ENCODE measurements at regions not wholly inside any gene's neighbourhood (a gene's known extent, or its start where the extent isn't known, plus 50 kb on each side); places are given as distances from the start of the nearest gene placed in this dataset.

GRCh38 chr2:105610576-105611332 is 134.0 kb upstream of the NCK2 start:
- Histone ChIP-seq H3K36me3 (ENCODE audit: control insufficient read depth, insufficient read depth, low read length) (no peaks in the 10 kb centered on the region), H3K27ac (ENCODE audit: low read depth, low read length) (no peak overlapping the region), H3K4me3 (ENCODE audit: low read length) (no peak overlapping the region)

GRCh38 chr2:105609746-105610402 is 134.8 kb upstream of the NCK2 start:
- Histone ChIP-seq H3K4me3 (ENCODE audit: low read length) (no peak overlapping the region), H3K27me3 (ENCODE audit: control insufficient read depth, insufficient read depth, low read length) (no peaks in the 10 kb centered on the region), H3K4me1 (ENCODE audit: control insufficient read depth, insufficient read depth, low read length) (no peaks in the 10 kb centered on the region), H3K9ac (ENCODE audit: low read length) (no peak overlapping the region), H3K36me3 (ENCODE audit: control insufficient read depth, insufficient read depth, low read length) (no peaks in the 10 kb centered on the region), H3K27ac (ENCODE audit: low read depth, low read length) (no peak overlapping the region)

More at GRCh38 chr2:105610576-105611332, 134.0 kb upstream of the NCK2 start:
- no peaks in the 10 kb centered on the region for H3K4me1 ChIP-seq (ENCODE audit: control insufficient read depth, insufficient read depth, low read length)
- no peaks in the 10 kb centered on the region for H3K27me3 ChIP-seq (ENCODE audit: control insufficient read depth, insufficient read depth, low read length)
- no peak overlapping the region for H3K9ac ChIP-seq (ENCODE audit: low read length)

- Histone ChIP-seq H3K4me3 (ENCODE audit: low read length) (no peak overlapping the region), H3K27ac (ENCODE audit: low read depth, low read length) (no peak overlapping the region), H3K9ac (ENCODE audit: low read length) (no peak overlapping the region), H3K36me3 (ENCODE audit: control insufficient read depth, insufficient read depth, low read length) (no peaks in the 10 kb centered on the region), H3K27me3 (ENCODE audit: control insufficient read depth, insufficient read depth, low read length) (no peaks in the 10 kb centered on the region), H3K4me1 (ENCODE audit: control insufficient read depth, insufficient read depth, low read length) (no peaks in the 10 kb centered on the region)
Measured at GRCh38 chr2:105607920-105608504, 136.7 kb upstream of the NCK2 start.

- no peaks in the 10 kb centered on the region for H3K4me1 ChIP-seq (ENCODE audit: control insufficient read depth, insufficient read depth, low read length)
- no peak overlapping the region for H3K4me3 ChIP-seq (ENCODE audit: low read length)
- no peak overlapping the region for H3K27ac ChIP-seq (ENCODE audit: low read depth, low read length)
- no peak overlapping the region for H3K9ac ChIP-seq (ENCODE audit: low read length)
- no peaks in the 10 kb centered on the region for H3K36me3 ChIP-seq (ENCODE audit: control insufficient read depth, insufficient read depth, low read length)
- no peaks in the 10 kb centered on the region for H3K27me3 ChIP-seq (ENCODE audit: control insufficient read depth, insufficient read depth, low read length)
Measured at GRCh38 chr2:105606081-105606480, 138.6 kb upstream of the NCK2 start.

- H3K36me3 ChIP-seq (ENCODE audit: control insufficient read depth, insufficient read depth, low read length): no peaks in the 10 kb centered on the region
- no peak overlapping the region for H3K27ac ChIP-seq (ENCODE audit: low read depth, low read length)
- H3K27me3 ChIP-seq (ENCODE audit: control insufficient read depth, insufficient read depth, low read length): no peaks in the 10 kb centered on the region
- H3K4me3 ChIP-seq (ENCODE audit: low read length): no peak overlapping the region
- H3K4me1 ChIP-seq (ENCODE audit: control insufficient read depth, insufficient read depth, low read length): no peaks in the 10 kb centered on the region
- H3K9ac ChIP-seq (ENCODE audit: low read length): no peak overlapping the region
Measured at GRCh38 chr2:105604938-105605337, 139.8 kb upstream of the NCK2 start.

GRCh38 chr2:105600949-105601794 is 143.5 kb upstream of the NCK2 start:
- no peaks in the 10 kb centered on the region for H3K4me1 ChIP-seq (ENCODE audit: control insufficient read depth, insufficient read depth, low read length)
- H3K4me3 ChIP-seq (ENCODE audit: low read length): no peak overlapping the region

GRCh38 chr2:105600602-105600948 is 144.1 kb upstream of the NCK2 start:
- Histone ChIP-seq H3K36me3 (ENCODE audit: control insufficient read depth, insufficient read depth, low read length) (no peaks in the 10 kb centered on the region), H3K4me3 (ENCODE audit: low read length) (no peak overlapping the region), H3K9ac (ENCODE audit: low read length) (no peak overlapping the region), H3K27me3 (ENCODE audit: control insufficient read depth, insufficient read depth, low read length) (no peaks in the 10 kb centered on the region), H3K4me1 (ENCODE audit: control insufficient read depth, insufficient read depth, low read length) (no peaks in the 10 kb centered on the region), H3K27ac (ENCODE audit: low read depth, low read length) (no peak overlapping the region)

More at GRCh38 chr2:105600949-105601794, 143.5 kb upstream of the NCK2 start:
- H3K27me3 ChIP-seq (ENCODE audit: control insufficient read depth, insufficient read depth, low read length): no peaks in the 10 kb centered on the region
- no peaks in the 10 kb centered on the region for H3K36me3 ChIP-seq (ENCODE audit: control insufficient read depth, insufficient read depth, low read length)
- H3K9ac ChIP-seq (ENCODE audit: low read length): no peak overlapping the region
- H3K27ac ChIP-seq (ENCODE audit: low read depth, low read length): no peak overlapping the region

- H3K27me3 ChIP-seq (ENCODE audit: control insufficient read depth, insufficient read depth, low read length): no peaks in the 10 kb centered on the region
- no peak overlapping the region for H3K4me3 ChIP-seq (ENCODE audit: low read length)
- H3K36me3 ChIP-seq (ENCODE audit: control insufficient read depth, insufficient read depth, low read length): no peaks in the 10 kb centered on the region
- no peak overlapping the region for H3K27ac ChIP-seq (ENCODE audit: low read depth, low read length)
- H3K9ac ChIP-seq (ENCODE audit: low read length): no peak overlapping the region
- no peaks in the 10 kb centered on the region for H3K4me1 ChIP-seq (ENCODE audit: control insufficient read depth, insufficient read depth, low read length)
Measured at GRCh38 chr2:105600037-105600442, 144.7 kb upstream of the NCK2 start.

GRCh38 chr2:105598829-105599698 is 145.6 kb upstream of the NCK2 start:
- Histone ChIP-seq H3K36me3 (ENCODE audit: control insufficient read depth, insufficient read depth, low read length) (no peaks in the 10 kb centered on the region), H3K27ac (ENCODE audit: low read depth, low read length) (no peak overlapping the region), H3K9ac (ENCODE audit: low read length) (no peak overlapping the region)

GRCh38 chr2:105597806-105598803 is 146.6 kb upstream of the NCK2 start:
- Histone ChIP-seq H3K9ac (ENCODE audit: low read length) (no peak overlapping the region), H3K27me3 (ENCODE audit: control insufficient read depth, insufficient read depth, low read length) (no peaks in the 10 kb centered on the region), H3K27ac (ENCODE audit: low read depth, low read length) (no peak overlapping the region), H3K4me3 (ENCODE audit: low read length) (no peak overlapping the region), H3K4me1 (ENCODE audit: control insufficient read depth, insufficient read depth, low read length) (no peaks in the 10 kb centered on the region), H3K36me3 (ENCODE audit: control insufficient read depth, insufficient read depth, low read length) (no peaks in the 10 kb centered on the region)

More at GRCh38 chr2:105598829-105599698, 145.6 kb upstream of the NCK2 start:
- Histone ChIP-seq H3K27me3 (ENCODE audit: control insufficient read depth, insufficient read depth, low read length) (no peaks in the 10 kb centered on the region), H3K4me3 (ENCODE audit: low read length) (no peak overlapping the region), H3K4me1 (ENCODE audit: control insufficient read depth, insufficient read depth, low read length) (no peaks in the 10 kb centered on the region)

Data from rectal smooth muscle tissue (tissue), 1 donor.